H9 (cell line): ENCODE measurements at regions not wholly inside any gene's neighbourhood (a gene's known extent, or its start where the extent isn't known, plus 50 kb on each side); places are given as distances from the start of the nearest gene placed in this dataset.

ENCODE experiments used
- DNase-seq: peaks from one replicate; pipeline ENCODE4 v3.0.0-alpha.2; 2017
- H2AFZ ChIP-seq: one replicate; pipeline ENCODE4 v1.6.1; 2013; ENCODE audit warnings: mild to moderate bottlenecking, low read length, control low read depth, moderate library complexity
- H2AK5ac ChIP-seq: 2 replicates; pipeline ENCODE4 v1.6.1; 2013; ENCODE audit warnings: low read length, control low read depth, mixed read lengths; ENCODE audit not compliant: insufficient read length
- H2BK120ac ChIP-seq: one replicate; pipeline ENCODE4 v1.6.1; 2013; ENCODE audit warnings: low read depth, mild to moderate bottlenecking, low read length, control low read depth, inconsistent platforms; ENCODE audit not compliant: poor library complexity, severe bottlenecking
- H2BK12ac ChIP-seq: 2 replicates; pipeline ENCODE4 v1.6.1; 2013; ENCODE audit warnings: low read length, control low read depth, mixed read lengths, low read depth; ENCODE audit not compliant: insufficient read length
- H2BK15ac ChIP-seq: 2 replicates; pipeline ENCODE4 v1.6.1; 2013; ENCODE audit warnings: low read depth, low read length, control low read depth
- H2BK20ac ChIP-seq: one replicate; pipeline ENCODE4 v1.6.1; 2013; ENCODE audit warnings: low read depth, mild to moderate bottlenecking, low read length, control low read depth, inconsistent platforms; ENCODE audit not compliant: poor library complexity, severe bottlenecking
- H2BK5ac ChIP-seq: 2 replicates; pipeline ENCODE4 v1.6.1; 2013; ENCODE audit warnings: low read length, control low read depth, mixed read lengths; ENCODE audit not compliant: insufficient read length
- H3K14ac ChIP-seq: 2 replicates; pipeline ENCODE4 v1.6.1; 2013; ENCODE audit warnings: low read length, control low read depth; ENCODE audit not compliant: insufficient read depth
- H3K18ac ChIP-seq: 2 replicates; pipeline ENCODE4 v1.6.1; 2013; ENCODE audit warnings: low read depth, mild to moderate bottlenecking, mixed read lengths, low read length, control low read depth; ENCODE audit not compliant: insufficient read length
- H3K23ac ChIP-seq: 2 replicates; pipeline ENCODE4 v1.6.1; 2013; ENCODE audit warnings: low read length, control low read depth, mixed read lengths, low read depth; ENCODE audit not compliant: insufficient read length
- H3K23me2 ChIP-seq: 2 replicates; pipeline ENCODE4 v1.6.1; 2013; ENCODE audit warnings: low read depth, mild to moderate bottlenecking, mixed read lengths, low read length, control low read depth; ENCODE audit not compliant: insufficient read length, poor library complexity, severe bottlenecking
- H3K27ac ChIP-seq: 2 replicates; pipeline ENCODE4 v1.5.1; 2013; ENCODE audit warnings: low read length, control low read depth, mixed read lengths, low read depth; ENCODE audit not compliant: insufficient read length
- H3K27me3 ChIP-seq: 2 replicates; pipeline ENCODE4 v1.6.1; 2013; ENCODE audit warnings: low read length, control low read depth, inconsistent platforms; ENCODE audit not compliant: insufficient read depth
- H3K4ac ChIP-seq: 2 replicates; pipeline ENCODE4 v1.6.1; 2013; ENCODE audit warnings: low read depth, mild to moderate bottlenecking, control low read depth, inconsistent platforms, low read length, moderate library complexity
- H3K4me1 ChIP-seq: 2 replicates; pipeline ENCODE4 v1.6.1; 2013; ENCODE audit warnings: low read length, control low read depth, inconsistent platforms; ENCODE audit not compliant: insufficient read depth
- H3K4me2 ChIP-seq: 2 replicates; pipeline ENCODE4 v1.6.1; 2013; ENCODE audit warnings: low read length, control low read depth, mixed read lengths; ENCODE audit not compliant: insufficient read length, insufficient read depth
- H3K56ac ChIP-seq: 2 replicates; pipeline ENCODE4 v1.6.1; 2013; ENCODE audit warnings: low read depth, mild to moderate bottlenecking, mixed read lengths, low read length, control low read depth; ENCODE audit not compliant: insufficient read length
- H3K79me1 ChIP-seq: 2 replicates; pipeline ENCODE4 v1.6.1; 2013; ENCODE audit warnings: low read depth, mild to moderate bottlenecking, moderate library complexity, low read length, control low read depth, inconsistent platforms; ENCODE audit not compliant: insufficient read depth, poor library complexity, severe bottlenecking
- H3K79me2 ChIP-seq: 2 replicates; pipeline ENCODE4 v1.6.1; 2013; ENCODE audit warnings: low read length, control low read depth, inconsistent platforms; ENCODE audit not compliant: insufficient read depth
- H3K9ac ChIP-seq: 2 replicates; pipeline ENCODE4 v1.6.1; 2013; ENCODE audit warnings: low read length, control low read depth, mixed read lengths; ENCODE audit not compliant: insufficient read length; ENCODE audit errors: extremely low read depth
- H3K9me3 ChIP-seq: one replicate; pipeline ENCODE4 v1.6.1; 2013; ENCODE audit warnings: low read depth, low read length, inconsistent platforms; ENCODE audit not compliant: control insufficient read depth
- H3T11ph ChIP-seq: one replicate; pipeline ENCODE4 v1.6.1; 2013; ENCODE audit warnings: mild to moderate bottlenecking, low read length, control low read depth, inconsistent platforms
- H4K20me1 ChIP-seq: one replicate; pipeline ENCODE4 v1.6.1; 2013; ENCODE audit not compliant: control insufficient read depth, insufficient read length, insufficient read depth
- H4K5ac ChIP-seq: 2 replicates; pipeline ENCODE4 v1.6.1; 2013; ENCODE audit warnings: low read depth, mild to moderate bottlenecking, mixed read lengths, low read length, control low read depth; ENCODE audit not compliant: insufficient read length
- H4K8ac ChIP-seq: replicated peaks from 2 replicates; pipeline ENCODE4 v1.6.1; 2013; ENCODE audit warnings: low read length, control low read depth, mixed read lengths, low read depth; ENCODE audit not compliant: insufficient read length
- H4K91ac ChIP-seq: 2 replicates; pipeline ENCODE4 v1.6.1; 2013; ENCODE audit warnings: low read depth, mild to moderate bottlenecking, moderate library complexity, mixed read lengths, low read length, control low read depth; ENCODE audit not compliant: insufficient read length
- H3K27ac Mint-ChIP-seq, 3 experiments: 2 replicates in 2 of 3; 3 replicates in 1 of 3; pipeline ENCODE4 v1.8.0; 2020 to 2021; ENCODE audit warnings: mixed read lengths in 3 of 3, mild to moderate bottlenecking in 1 of 3, moderate library complexity in 1 of 3
- H3K27me3 Mint-ChIP-seq: 2 replicates; pipeline ENCODE4 v1.8.0; 2021; ENCODE audit warnings: low read depth, mild to moderate bottlenecking, moderate library complexity, mixed read lengths
- H3K36me3 Mint-ChIP-seq, 3 experiments: 2 replicates in 2 of 3; 3 replicates in 1 of 3; pipeline ENCODE4 v1.8.0; 2020 to 2021; ENCODE audit warnings: low read depth in 3 of 3, mixed read lengths in 3 of 3; ENCODE audit not compliant: insufficient read depth in 1 of 3
- H3K4me1 Mint-ChIP-seq, 2 experiments: 2 replicates each; pipeline ENCODE4 v1.8.0; 2020; ENCODE audit warnings: mixed read lengths in 2 of 2
- H3K4me3 Mint-ChIP-seq, 2 experiments: 2 replicates in 1 of 2; 3 replicates in 1 of 2; pipeline ENCODE4 v1.8.0; 2020 to 2021; ENCODE audit warnings: mild to moderate bottlenecking in 2 of 2, mixed read lengths in 2 of 2, moderate library complexity in 1 of 2
- H3K9me3 Mint-ChIP-seq, 2 experiments: 2 replicates in 1 of 2; 3 replicates in 1 of 2; pipeline ENCODE4 v1.8.0; 2020; ENCODE audit warnings: mild to moderate bottlenecking in 2 of 2, mixed read lengths in 2 of 2, moderate library complexity in 1 of 2
- WGBS: extraction: QIAGEN DNeasy Blood & Tissue Kit; methylation state at CpG from one replicate; pipeline ENCODE4 v1.1.7; 2013; ENCODE audit warnings: missing lambda C conversion rate, low lambda C conversion rate, mixed read lengths; ENCODE audit not compliant: insufficient read length; ENCODE audit errors: extremely low coverage; 5-methylcytosine and 5-hydroxymethylcytosine counted together
- TF ChIP-seq, protein P1 (sequence below): fragments of 200-600 bp; sonication (generic); conservative IDR thresholded peaks from 3 replicates; pipeline ENCODE4 v1.8.0; 2021; ENCODE audit warnings: antibody characterized with exemption, mild to moderate bottlenecking

DNA sequence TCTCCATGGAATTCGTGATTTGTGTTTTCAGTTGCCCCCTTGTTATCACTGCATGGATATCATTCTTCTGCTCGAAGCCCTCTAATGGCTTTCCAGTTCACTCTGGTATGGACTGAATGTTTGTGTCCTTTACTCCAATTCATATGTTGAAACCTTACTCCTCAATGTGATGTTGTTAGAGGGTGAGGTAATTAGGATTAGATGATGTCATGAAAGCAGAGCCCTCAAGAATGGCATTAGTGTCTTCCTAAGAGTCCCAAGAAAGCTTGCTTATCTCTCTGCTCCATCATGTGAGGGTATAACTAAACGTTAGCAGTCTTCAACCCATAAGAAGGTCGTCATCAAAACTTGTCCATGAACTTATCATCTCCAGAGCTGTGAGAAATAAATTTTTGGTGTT is 1626.3 kb upstream of the MIR17HG start:
- Histone ChIP-seq H3K23me2 (no peaks in the 10 kb centered on the region), H3K27ac (no peak overlapping the region), H4K91ac (no peak overlapping the region), H3K27me3 (no peaks in the 10 kb centered on the region), H2BK15ac (no peak overlapping the region), H3K14ac (no peak overlapping the region), H3K4me2 (no peak overlapping the region), H3K18ac (no peak overlapping the region), H2BK20ac (no peak overlapping the region), H2AFZ (no peak overlapping the region), H3K23ac (no peak overlapping the region), H4K8ac (no peak overlapping the region), H3K4ac (no peak overlapping the region), H3K4me1 (no peaks in the 10 kb centered on the region), H3T11ph (no peak overlapping the region), H2BK120ac (no peak overlapping the region), H3K9ac (no peak overlapping the region), H4K5ac (no peak overlapping the region), H3K79me2 (no peaks in the 10 kb centered on the region), H4K20me1 (no peaks in the 10 kb centered on the region), H3K79me1 (no peaks in the 10 kb centered on the region), H2BK5ac (no peak overlapping the region), H3K56ac (no peak overlapping the region), H2BK12ac (no peak overlapping the region), H2AK5ac (no peak overlapping the region), H3K9me3 (no peaks in the 10 kb centered on the region)
- peaks cover 3% of the 10 kb centered on the region in 2 experiments; a peak in 3 of 5 replicates for H3K9me3 Mint-ChIP-seq
- H3K4me1 Mint-ChIP-seq, result no peaks in the 10 kb centered on the region
- peaks cover 0 to 5% (median 0%) of the 10 kb centered on the region in 3 experiments; a peak in 4 of 7 replicates for H3K36me3 Mint-ChIP-seq
- no peak overlapping the region for H3K27ac Mint-ChIP-seq
- no CpG with 5 or more reads among the region's 4 CpGs for WGBS
- H3K27me3 Mint-ChIP-seq, result no peaks in the 10 kb centered on the region
- TF ChIP-seq, protein P1, sequence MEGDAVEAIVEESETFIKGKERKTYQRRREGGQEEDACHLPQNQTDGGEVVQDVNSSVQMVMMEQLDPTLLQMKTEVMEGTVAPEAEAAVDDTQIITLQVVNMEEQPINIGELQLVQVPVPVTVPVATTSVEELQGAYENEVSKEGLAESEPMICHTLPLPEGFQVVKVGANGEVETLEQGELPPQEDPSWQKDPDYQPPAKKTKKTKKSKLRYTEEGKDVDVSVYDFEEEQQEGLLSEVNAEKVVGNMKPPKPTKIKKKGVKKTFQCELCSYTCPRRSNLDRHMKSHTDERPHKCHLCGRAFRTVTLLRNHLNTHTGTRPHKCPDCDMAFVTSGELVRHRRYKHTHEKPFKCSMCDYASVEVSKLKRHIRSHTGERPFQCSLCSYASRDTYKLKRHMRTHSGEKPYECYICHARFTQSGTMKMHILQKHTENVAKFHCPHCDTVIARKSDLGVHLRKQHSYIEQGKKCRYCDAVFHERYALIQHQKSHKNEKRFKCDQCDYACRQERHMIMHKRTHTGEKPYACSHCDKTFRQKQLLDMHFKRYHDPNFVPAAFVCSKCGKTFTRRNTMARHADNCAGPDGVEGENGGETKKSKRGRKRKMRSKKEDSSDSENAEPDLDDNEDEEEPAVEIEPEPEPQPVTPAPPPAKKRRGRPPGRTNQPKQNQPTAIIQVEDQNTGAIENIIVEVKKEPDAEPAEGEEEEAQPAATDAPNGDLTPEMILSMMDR, result no peak
- no peak overlapping the region for H3K4me3 Mint-ChIP-seq
- no peak for DNase-seq
